ENCODE measurements at regions not wholly inside any gene's neighbourhood (a gene's known extent, or its start where the extent isn't known, plus 50 kb on each side); places are given as distances from the start of the nearest gene placed in this dataset.

DNA sequence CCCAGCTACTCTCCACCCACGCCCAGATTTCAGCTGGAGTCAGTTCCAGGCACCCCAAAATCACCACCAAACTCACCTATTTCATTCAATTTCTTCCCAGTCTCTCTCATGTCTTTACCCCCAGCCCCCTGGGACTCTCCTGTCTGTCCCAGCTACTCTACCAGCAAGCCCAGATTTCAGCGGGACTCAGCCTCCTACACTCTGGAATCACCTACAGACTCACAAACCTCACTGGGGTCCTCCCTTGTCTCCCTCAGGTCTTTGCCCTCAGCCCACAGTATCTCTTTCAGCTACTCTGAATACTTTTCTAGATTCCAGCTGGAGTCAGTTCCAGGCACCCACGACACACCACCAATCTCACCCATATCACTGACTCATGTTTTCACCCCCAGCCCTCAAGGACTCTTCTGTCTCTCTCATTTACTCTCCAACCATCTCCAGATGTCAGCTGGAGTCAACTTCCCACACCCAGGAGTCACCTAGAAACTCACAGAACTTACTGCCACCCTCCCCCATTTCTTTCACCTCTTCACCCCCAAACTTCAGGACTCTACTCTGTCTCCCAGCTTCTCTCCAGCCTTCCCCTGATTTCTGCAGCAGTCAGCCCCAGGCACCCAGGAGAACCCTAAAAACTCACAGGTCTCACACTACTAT, 1529.3 kb upstream of the TPTE start:
- no peak overlapping the region for H3K9ac ChIP-seq (ENCODE audit: insufficient read depth, low read length)
- DNase-seq (ENCODE audit: low read depth in 2 of 2): peak in 1 of 2 donors; percentile 52
- TF ChIP-seq, protein P1, sequence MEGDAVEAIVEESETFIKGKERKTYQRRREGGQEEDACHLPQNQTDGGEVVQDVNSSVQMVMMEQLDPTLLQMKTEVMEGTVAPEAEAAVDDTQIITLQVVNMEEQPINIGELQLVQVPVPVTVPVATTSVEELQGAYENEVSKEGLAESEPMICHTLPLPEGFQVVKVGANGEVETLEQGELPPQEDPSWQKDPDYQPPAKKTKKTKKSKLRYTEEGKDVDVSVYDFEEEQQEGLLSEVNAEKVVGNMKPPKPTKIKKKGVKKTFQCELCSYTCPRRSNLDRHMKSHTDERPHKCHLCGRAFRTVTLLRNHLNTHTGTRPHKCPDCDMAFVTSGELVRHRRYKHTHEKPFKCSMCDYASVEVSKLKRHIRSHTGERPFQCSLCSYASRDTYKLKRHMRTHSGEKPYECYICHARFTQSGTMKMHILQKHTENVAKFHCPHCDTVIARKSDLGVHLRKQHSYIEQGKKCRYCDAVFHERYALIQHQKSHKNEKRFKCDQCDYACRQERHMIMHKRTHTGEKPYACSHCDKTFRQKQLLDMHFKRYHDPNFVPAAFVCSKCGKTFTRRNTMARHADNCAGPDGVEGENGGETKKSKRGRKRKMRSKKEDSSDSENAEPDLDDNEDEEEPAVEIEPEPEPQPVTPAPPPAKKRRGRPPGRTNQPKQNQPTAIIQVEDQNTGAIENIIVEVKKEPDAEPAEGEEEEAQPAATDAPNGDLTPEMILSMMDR (conservative IDR thresholded peaks at IDR 0.05 in 1 of 2, IDR thresholded peaks at IDR 0.05 in 1 of 2; ENCODE audit: low read depth in 1 of 2, low read length in 2 of 2): no peak
- TF ChIP-seq EZH2 (IDR thresholded peaks at IDR 0.05; ENCODE audit: low read length, missing control alignments): no peak

DNA sequence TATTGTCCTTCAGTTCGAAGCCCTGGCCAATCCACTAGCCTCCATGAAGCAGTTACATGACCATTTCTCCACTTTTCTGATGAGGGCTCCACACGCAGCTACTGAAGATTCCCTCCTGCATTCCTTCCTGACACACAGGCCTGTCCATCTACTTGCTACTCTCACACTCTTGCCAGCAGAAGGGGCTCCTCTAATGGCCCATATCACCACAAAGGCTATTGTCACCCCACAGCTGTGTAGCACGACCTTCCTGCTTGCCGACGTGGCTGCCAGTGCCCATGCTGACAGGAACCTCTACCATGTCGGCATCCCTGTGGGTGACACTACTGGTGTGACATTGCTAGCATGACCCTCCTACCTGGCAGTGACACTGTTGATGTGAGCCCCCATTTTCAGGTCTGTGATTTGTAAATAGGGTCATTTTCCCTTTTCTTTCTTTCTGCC, 1528.6 kb upstream of the TPTE start:
- no peaks in the 10 kb centered on the region for H3K36me3 ChIP-seq (ENCODE audit: control insufficient read depth, insufficient read depth, low read length)
- no peaks in the 10 kb centered on the region for H4K20me1 ChIP-seq (ENCODE audit: control insufficient read depth, extremely low read depth, insufficient read depth, low read length)
- no peak overlapping the region for H3K4me3 ChIP-seq (replicated peaks in 1 of 4; ENCODE audit: control extremely low read depth in 1 of 4, insufficient read depth in 1 of 4, low read depth in 3 of 4, low read length in 4 of 4)
- peak in 1 of 2 donors; percentile 69 for DNase-seq (ENCODE audit: low read depth in 2 of 2)
- H3K27me3 ChIP-seq (ENCODE audit: control insufficient read depth, insufficient read depth, low read length): no peaks in the 10 kb centered on the region
- H3K9ac ChIP-seq (ENCODE audit: insufficient read depth, low read length): no peak overlapping the region
- no peak for TF ChIP-seq EZH2 (IDR thresholded peaks at IDR 0.05; ENCODE audit: low read length, missing control alignments)
- TF ChIP-seq, protein P1 (conservative IDR thresholded peaks at IDR 0.05 in 1 of 2, IDR thresholded peaks at IDR 0.05 in 1 of 2; ENCODE audit: low read depth in 1 of 2, low read length in 2 of 2): no peak
- H2AFZ ChIP-seq (ENCODE audit: low read length): no peak overlapping the region
- peaks cover 11% of the 10 kb centered on the region for H3K9me3 ChIP-seq (ENCODE audit: control insufficient read depth, insufficient read depth, low read depth, low read length)
- H3K79me2 ChIP-seq (ENCODE audit: control insufficient read depth, insufficient read depth, low read length): no peaks in the 10 kb centered on the region
- H3K4me2 ChIP-seq (ENCODE audit: extremely low read depth, insufficient read depth, low read length): no peak overlapping the region
- no peak overlapping the region for H3K27ac ChIP-seq (ENCODE audit: insufficient read depth, low read length)
- H3K4me1 ChIP-seq (ENCODE audit: control insufficient read depth, extremely low read depth, insufficient read depth, low read length): no peaks in the 10 kb centered on the region

More for the DNA sequence above, 1529.3 kb upstream of the TPTE start:
- H4K20me1 ChIP-seq (ENCODE audit: control insufficient read depth, extremely low read depth, insufficient read depth, low read length): no peaks in the 10 kb centered on the region
- no peak overlapping the region for H2AFZ ChIP-seq (ENCODE audit: low read length)
- H3K27me3 ChIP-seq (ENCODE audit: control insufficient read depth, insufficient read depth, low read length): no peaks in the 10 kb centered on the region
- no peak overlapping the region for H3K4me3 ChIP-seq (replicated peaks in 1 of 4; ENCODE audit: control extremely low read depth in 1 of 4, insufficient read depth in 1 of 4, low read depth in 3 of 4, low read length in 4 of 4)
- no peaks in the 10 kb centered on the region for H3K36me3 ChIP-seq (ENCODE audit: control insufficient read depth, insufficient read depth, low read length)
- H3K4me1 ChIP-seq (ENCODE audit: control insufficient read depth, extremely low read depth, insufficient read depth, low read length): no peaks in the 10 kb centered on the region
- H3K4me2 ChIP-seq (ENCODE audit: extremely low read depth, insufficient read depth, low read length): no peak overlapping the region
- no peaks in the 10 kb centered on the region for H3K79me2 ChIP-seq (ENCODE audit: control insufficient read depth, insufficient read depth, low read length)
- H3K27ac ChIP-seq (ENCODE audit: insufficient read depth, low read length): no peak overlapping the region
- H3K9me3 ChIP-seq (ENCODE audit: control insufficient read depth, insufficient read depth, low read depth, low read length): peaks cover 11% of the 10 kb centered on the region

DNA sequence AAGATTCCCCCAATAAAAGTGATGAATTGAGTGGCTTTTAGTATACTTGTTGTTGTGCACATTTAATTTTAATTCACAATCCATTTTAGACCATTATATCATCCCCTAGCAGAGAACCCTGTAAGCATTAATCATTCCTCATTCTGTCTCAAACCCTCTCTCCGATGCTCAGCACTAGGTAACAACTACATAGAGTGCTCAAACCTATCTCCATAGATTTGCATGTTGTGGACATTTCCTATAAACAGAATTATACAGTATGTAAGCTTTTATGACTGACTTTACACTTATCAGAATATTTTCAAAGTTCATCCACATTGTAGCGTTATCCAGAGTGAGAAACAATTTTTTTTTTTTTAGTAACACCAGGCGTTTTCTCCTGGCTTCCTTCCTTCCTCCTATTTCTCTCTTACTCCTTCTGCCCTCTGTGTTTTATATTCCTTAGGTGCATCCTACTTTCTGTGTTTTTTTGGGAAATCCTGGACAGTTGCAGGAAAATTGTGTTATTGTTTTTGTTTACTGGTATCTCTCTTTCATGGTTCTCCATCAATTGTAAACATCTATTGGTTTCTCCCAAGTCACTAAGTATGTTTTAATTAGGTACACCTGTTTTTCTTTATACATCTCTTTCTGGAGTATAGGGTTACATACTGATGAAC, 1528.0 kb upstream of the TPTE start:
- Histone ChIP-seq H3K9me3 (ENCODE audit: control insufficient read depth, insufficient read depth, low read depth, low read length) (peaks cover 11% of the 10 kb centered on the region), H3K36me3 (ENCODE audit: control insufficient read depth, insufficient read depth, low read length) (no peaks in the 10 kb centered on the region), H2AFZ (ENCODE audit: low read length) (no peak overlapping the region), H3K79me2 (ENCODE audit: control insufficient read depth, insufficient read depth, low read length) (no peaks in the 10 kb centered on the region), H3K9ac (ENCODE audit: insufficient read depth, low read length) (no peak overlapping the region), H3K4me2 (ENCODE audit: extremely low read depth, insufficient read depth, low read length) (no peak overlapping the region), H3K27ac (ENCODE audit: insufficient read depth, low read length) (no peak overlapping the region), H3K27me3 (ENCODE audit: control insufficient read depth, insufficient read depth, low read length) (no peaks in the 10 kb centered on the region), H3K4me1 (ENCODE audit: control insufficient read depth, extremely low read depth, insufficient read depth, low read length) (no peaks in the 10 kb centered on the region), H4K20me1 (ENCODE audit: control insufficient read depth, extremely low read depth, insufficient read depth, low read length) (no peaks in the 10 kb centered on the region), H3K4me3 (replicated peaks in 1 of 4; ENCODE audit: control extremely low read depth in 1 of 4, insufficient read depth in 1 of 4, low read depth in 3 of 4, low read length in 4 of 4) (no peak overlapping the region)
- TF ChIP-seq EZH2 (IDR thresholded peaks at IDR 0.05; ENCODE audit: low read length, missing control alignments): no peak
- TF ChIP-seq, protein P1 (conservative IDR thresholded peaks at IDR 0.05 in 1 of 2, IDR thresholded peaks at IDR 0.05 in 1 of 2; ENCODE audit: low read depth in 1 of 2, low read length in 2 of 2): no peak
- no peak for DNase-seq (ENCODE audit: low read depth in 2 of 2)
